GM06990 (cell line): ENCODE measurements at regions not wholly inside any gene's neighbourhood (a gene's known extent, or its start where the extent isn't known, plus 50 kb on each side); places are given as distances from the start of the nearest gene placed in this dataset.

Source experiments
- DNase-seq: peaks from one replicate; pipeline ENCODE4 v3.0.0-alpha.2; 2011; ENCODE audit not compliant: insufficient read length; ENCODE audit errors: extremely low read depth
- H3K27me3 ChIP-seq: replicated peaks from 2 replicates; pipeline ENCODE4 v1.6.0; 2011; ENCODE audit warnings: low read length; ENCODE audit not compliant: control insufficient read depth, insufficient read depth
- H3K36me3 ChIP-seq: 2 replicates; pipeline ENCODE4 v1.5.1; 2011; ENCODE audit warnings: low read length; ENCODE audit not compliant: control insufficient read depth, insufficient read depth
- H3K4me3 ChIP-seq: replicated peaks from 2 replicates; pipeline ENCODE4 v1.5.1; 2011; ENCODE audit warnings: low read depth, mild to moderate bottlenecking, control low read depth, low read length
- CTCF ChIP-seq: IDR thresholded peaks from 2 replicates; pipeline ENCODE4 v1.5.1; 2011; ENCODE audit warnings: low read length, control low read depth, mild to moderate bottlenecking, inconsistent platforms; ENCODE audit not compliant: insufficient read depth, poor library complexity, severe bottlenecking

DNA sequence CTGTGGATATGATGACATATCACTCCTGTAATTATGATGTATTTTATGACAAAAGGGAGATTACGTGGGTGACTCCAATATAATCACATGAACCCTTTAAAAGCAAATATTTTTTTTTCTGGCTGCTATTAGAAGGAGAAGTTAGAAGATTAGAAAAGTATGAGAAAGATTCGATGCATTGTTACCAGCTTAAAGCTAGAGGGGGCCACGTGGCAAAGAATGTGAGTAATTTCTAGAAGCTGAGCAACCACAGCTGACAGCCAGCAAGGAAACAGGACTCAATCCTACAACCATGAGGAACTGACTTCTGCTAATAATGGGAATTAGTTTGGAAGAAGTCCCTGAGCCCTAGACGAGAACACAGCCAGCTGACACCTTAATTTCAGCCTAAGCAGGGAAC, 56.3 kb upstream of the C1orf87 start:
- Histone ChIP-seq H3K4me3 (no peak overlapping the region), H3K27me3 (no peaks in the 10 kb centered on the region), H3K36me3 (no peaks in the 10 kb centered on the region)
- no peak for DNase-seq
- no peak for TF ChIP-seq CTCF

GRCh38 chr1:60126723-60127122, 53.2 kb upstream of the C1orf87 start:
- no peaks in the 10 kb centered on the region for H3K36me3 ChIP-seq
- no peaks in the 10 kb centered on the region for H3K27me3 ChIP-seq
- DNase-seq = no peak
- TF ChIP-seq CTCF = no peak
- no peak overlapping the region for H3K4me3 ChIP-seq
